ENCODE measurements at regions not wholly inside any gene's neighbourhood (a gene's known extent, or its start where the extent isn't known, plus 50 kb on each side); places are given as distances from the start of the nearest gene placed in this dataset.

GRCh38 chr3:139095803-139096466 lies 51.2 kb upstream of the PRR23C start:
- no CpG with 5 or more reads among the region's 4 CpGs for WGBS, 2 donors (ENCODE audit: extremely low coverage in 2 of 2, insufficient read length in 2 of 2, insufficient replicate concordance in 1 of 2)
- Histone ChIP-seq H3K23ac (ENCODE audit: low read depth, low read length, poor library complexity) (no peak overlapping the region), H2BK120ac (ENCODE audit: low read depth, low read length) (no peak overlapping the region)

GRCh38 chr3:139096670-139097069 lies 52.0 kb upstream of the PRR23C start:
- H2AK5ac ChIP-seq (ENCODE audit: low read depth, low read length): no peak overlapping the region
- no peak overlapping the region for H3K27ac ChIP-seq (replicated peaks; ENCODE audit: low read length)
- no peaks in the 10 kb centered on the region for H3K36me3 ChIP-seq (replicated peaks in 1 of 2; ENCODE audit: control insufficient read depth in 2 of 2, insufficient read depth in 2 of 2, low read length in 2 of 2)
- H3K9me3 ChIP-seq (replicated peaks in 1 of 2; ENCODE audit: control insufficient read depth in 2 of 2, insufficient read depth in 1 of 2, low read depth in 1 of 2, low read length in 2 of 2): peaks cover 0 to 2% of the 10 kb centered on the region in 2 donors
- H3K9ac ChIP-seq (ENCODE audit: low read depth, low read length, poor library complexity): no peak overlapping the region
- no peak overlapping the region for H2BK5ac ChIP-seq (ENCODE audit: low read length)
- no peak overlapping the region for H3K4me3 ChIP-seq (ENCODE audit: low read length in 2 of 2)
- no peak overlapping the region for H2BK120ac ChIP-seq (ENCODE audit: low read depth, low read length)
- peaks cover 0 to 5% of the 10 kb centered on the region in 2 donors for H3K4me1 ChIP-seq (ENCODE audit: control insufficient read depth in 2 of 2, insufficient read depth in 1 of 2, low read depth in 1 of 2, low read length in 2 of 2)
- no peak overlapping the region for H4K91ac ChIP-seq (ENCODE audit: low read depth, low read length, poor library complexity)
- no peak for DNase-seq (ENCODE audit: low spot score)
- no peak overlapping the region for H3K23ac ChIP-seq (ENCODE audit: low read depth, low read length, poor library complexity)
- H3K4ac ChIP-seq (ENCODE audit: low read length): no peak overlapping the region
- H2AFZ ChIP-seq (ENCODE audit: low read length): no peak overlapping the region
- no CpG with 5 or more reads among the region's 1 CpG for WGBS, 2 donors (ENCODE audit: extremely low coverage in 2 of 2, insufficient read length in 2 of 2, insufficient replicate concordance in 1 of 2)
- H3K79me1 ChIP-seq (ENCODE audit: low read depth, low read length): no peaks in the 10 kb centered on the region
- H3K14ac ChIP-seq (ENCODE audit: low read length): no peak overlapping the region
- no peak overlapping the region for H4K8ac ChIP-seq (ENCODE audit: low read depth, low read length)
- no peak overlapping the region for H2BK15ac ChIP-seq (ENCODE audit: low read length)
- no peaks in the 10 kb centered on the region for H3K27me3 ChIP-seq (ENCODE audit: control insufficient read depth in 3 of 3, insufficient read depth in 3 of 3, low read depth in 1 of 3, low read length in 3 of 3)
- no peak overlapping the region for H3K18ac ChIP-seq (ENCODE audit: low read length)
- no peak overlapping the region for H2BK12ac ChIP-seq (ENCODE audit: low read length)
- H3K4me2 ChIP-seq (ENCODE audit: insufficient read depth, low read length, poor library complexity, severe bottlenecking): no peak overlapping the region

More at GRCh38 chr3:139095803-139096466, 51.2 kb upstream of the PRR23C start:
- Histone ChIP-seq H3K9ac (ENCODE audit: low read depth, low read length, poor library complexity) (no peak overlapping the region), H2BK5ac (ENCODE audit: low read length) (no peak overlapping the region), H2AK5ac (ENCODE audit: low read depth, low read length) (no peak overlapping the region), H4K91ac (ENCODE audit: low read depth, low read length, poor library complexity) (no peak overlapping the region), H3K4me2 (ENCODE audit: insufficient read depth, low read length, poor library complexity, severe bottlenecking) (no peak overlapping the region), H3K36me3 (replicated peaks in 1 of 2; ENCODE audit: control insufficient read depth in 2 of 2, insufficient read depth in 2 of 2, low read length in 2 of 2) (no peaks in the 10 kb centered on the region), H2BK12ac (ENCODE audit: low read length) (no peak overlapping the region), H2BK15ac (ENCODE audit: low read length) (no peak overlapping the region), H3K18ac (ENCODE audit: low read length) (peak overlapping the region; percentile 29), H3K79me1 (ENCODE audit: low read depth, low read length) (no peaks in the 10 kb centered on the region), H3K14ac (ENCODE audit: low read length) (no peak overlapping the region), H2AFZ (ENCODE audit: low read length) (no peak overlapping the region), H3K4me3 (ENCODE audit: low read length in 2 of 2) (no peak overlapping the region), H4K8ac (ENCODE audit: low read depth, low read length) (no peak overlapping the region), H3K27me3 (ENCODE audit: control insufficient read depth in 3 of 3, insufficient read depth in 3 of 3, low read depth in 1 of 3, low read length in 3 of 3) (no peaks in the 10 kb centered on the region), H3K4me1 (ENCODE audit: control insufficient read depth in 2 of 2, insufficient read depth in 1 of 2, low read depth in 1 of 2, low read length in 2 of 2) (no peaks in the 10 kb centered on the region), H3K4ac (ENCODE audit: low read length) (no peak overlapping the region), H3K27ac (replicated peaks; ENCODE audit: low read length) (no peak overlapping the region), H3K9me3 (replicated peaks in 1 of 2; ENCODE audit: control insufficient read depth in 2 of 2, insufficient read depth in 1 of 2, low read depth in 1 of 2, low read length in 2 of 2) (peaks cover 0 to 2% of the 10 kb centered on the region in 2 donors)
- DNase-seq (ENCODE audit: low spot score): no peak

- no CpG with 5 or more reads among the region's 1 CpG for WGBS, 2 donors (ENCODE audit: extremely low coverage in 2 of 2, insufficient read length in 2 of 2, insufficient replicate concordance in 1 of 2)
- Histone ChIP-seq H4K91ac (ENCODE audit: low read depth, low read length, poor library complexity) (no peak overlapping the region), H3K4me3 (ENCODE audit: low read length in 2 of 2) (no peak overlapping the region), H3K14ac (ENCODE audit: low read length) (no peak overlapping the region), H3K36me3 (replicated peaks in 1 of 2; ENCODE audit: control insufficient read depth in 2 of 2, insufficient read depth in 2 of 2, low read length in 2 of 2) (no peaks in the 10 kb centered on the region), H2BK120ac (ENCODE audit: low read depth, low read length) (no peak overlapping the region), H4K8ac (ENCODE audit: low read depth, low read length) (no peak overlapping the region), H2BK5ac (ENCODE audit: low read length) (no peak overlapping the region), H3K9me3 (replicated peaks in 1 of 2; ENCODE audit: control insufficient read depth in 2 of 2, insufficient read depth in 1 of 2, low read depth in 1 of 2, low read length in 2 of 2) (no peaks in the 10 kb centered on the region), H2BK15ac (ENCODE audit: low read length) (no peak overlapping the region), H2AK5ac (ENCODE audit: low read depth, low read length) (no peak overlapping the region), H3K79me1 (ENCODE audit: low read depth, low read length) (no peaks in the 10 kb centered on the region), H3K18ac (ENCODE audit: low read length) (no peak overlapping the region), H3K4me2 (ENCODE audit: insufficient read depth, low read length, poor library complexity, severe bottlenecking) (no peak overlapping the region), H2BK12ac (ENCODE audit: low read length) (no peak overlapping the region), H3K4me1 (ENCODE audit: control insufficient read depth in 2 of 2, insufficient read depth in 1 of 2, low read depth in 1 of 2, low read length in 2 of 2) (peaks cover 0 to 7% of the 10 kb centered on the region in 2 donors), H2AFZ (ENCODE audit: low read length) (no peak overlapping the region), H3K27me3 (ENCODE audit: control insufficient read depth in 3 of 3, insufficient read depth in 3 of 3, low read depth in 1 of 3, low read length in 3 of 3) (no peaks in the 10 kb centered on the region), H3K23ac (ENCODE audit: low read depth, low read length, poor library complexity) (no peak overlapping the region), H3K9ac (ENCODE audit: low read depth, low read length, poor library complexity) (no peak overlapping the region), H3K4ac (ENCODE audit: low read length) (no peak overlapping the region), H3K27ac (replicated peaks; ENCODE audit: low read length) (no peak overlapping the region)
- DNase-seq (ENCODE audit: low spot score): no peak
These were observed 53.7 kb upstream of the PRR23C start for GRCh38 chr3:139098391-139098790.

GRCh38 chr3:139099968-139100817 lies 55.5 kb upstream of the PRR23C start:
- H3K18ac ChIP-seq (ENCODE audit: low read length): no peak overlapping the region
- no peak overlapping the region for H3K14ac ChIP-seq (ENCODE audit: low read length)
- no peak overlapping the region for H2BK15ac ChIP-seq (ENCODE audit: low read length)
- no peaks in the 10 kb centered on the region for H3K36me3 ChIP-seq (replicated peaks in 1 of 2; ENCODE audit: control insufficient read depth in 2 of 2, insufficient read depth in 2 of 2, low read length in 2 of 2)
- no CpG with 5 or more reads among the region's 5 CpGs for WGBS, 2 donors (ENCODE audit: extremely low coverage in 2 of 2, insufficient read length in 2 of 2, insufficient replicate concordance in 1 of 2)
- no peak overlapping the region for H3K4me3 ChIP-seq (ENCODE audit: low read length in 2 of 2)
- no peak overlapping the region for H3K9ac ChIP-seq (ENCODE audit: low read depth, low read length, poor library complexity)
- H2BK12ac ChIP-seq (ENCODE audit: low read length): no peak overlapping the region
- H2AK5ac ChIP-seq (ENCODE audit: low read depth, low read length): no peak overlapping the region
- no peak overlapping the region for H3K4me2 ChIP-seq (ENCODE audit: insufficient read depth, low read length, poor library complexity, severe bottlenecking)
- no peak overlapping the region for H2AFZ ChIP-seq (ENCODE audit: low read length)
- H2BK120ac ChIP-seq (ENCODE audit: low read depth, low read length): no peak overlapping the region
- no peak overlapping the region for H3K23ac ChIP-seq (ENCODE audit: low read depth, low read length, poor library complexity)
- no peak overlapping the region for H4K8ac ChIP-seq (ENCODE audit: low read depth, low read length)
- no peak overlapping the region for H4K91ac ChIP-seq (ENCODE audit: low read depth, low read length, poor library complexity)
- no peak overlapping the region for H3K27ac ChIP-seq (replicated peaks; ENCODE audit: low read length)
- H3K79me1 ChIP-seq (ENCODE audit: low read depth, low read length): no peaks in the 10 kb centered on the region
- no peaks in the 10 kb centered on the region for H3K9me3 ChIP-seq (replicated peaks in 1 of 2; ENCODE audit: control insufficient read depth in 2 of 2, insufficient read depth in 1 of 2, low read depth in 1 of 2, low read length in 2 of 2)
- H3K4ac ChIP-seq (ENCODE audit: low read length): no peak overlapping the region
- no peak for DNase-seq (ENCODE audit: low spot score)
- no peaks in the 10 kb centered on the region for H3K27me3 ChIP-seq (ENCODE audit: control insufficient read depth in 3 of 3, insufficient read depth in 3 of 3, low read depth in 1 of 3, low read length in 3 of 3)
- peak overlapping the region; percentile 43 for H2BK5ac ChIP-seq (ENCODE audit: low read length)
- peaks cover 0 to 7% of the 10 kb centered on the region in 2 donors for H3K4me1 ChIP-seq (ENCODE audit: control insufficient read depth in 2 of 2, insufficient read depth in 1 of 2, low read depth in 1 of 2, low read length in 2 of 2)

All from neuronal stem cell (in vitro differentiated cells).